Adrenal gland (tissue), 9 donors: ENCODE measurements at regions not wholly inside any gene's neighbourhood (a gene's known extent, or its start where the extent isn't known, plus 50 kb on each side); places are given as distances from the start of the nearest gene placed in this dataset.

Source experiments
- DNase-seq, 7 donors: peaks; one replicate each; pipeline ENCODE4 v3.0.0-alpha.2; 2019 to 2020
- H3K27ac ChIP-seq, 5 donors: fragments of 200-600 bp; sonication (generic) in 4 of 5; 1 replicate in 3 of 5; 2 replicates in 2 of 5; pipeline versions ENCODE4 v1.5.1 to v1.8.0; 2016 to 2020; ENCODE audit warnings: mild to moderate bottlenecking in 1 of 5
- H3K27me3 ChIP-seq: fragments of 200-600 bp; 2 replicates; pipeline ENCODE4 v1.8.0; 2021
- H3K36me3 ChIP-seq, 2 donors: fragments of 200-600 bp; replicated peaks in 1 of 2; 1 replicate in 1 of 2; 2 replicates in 1 of 2; pipeline versions ENCODE4 v1.5.1 to v1.8.0; 2018 to 2022
- H3K4me1 ChIP-seq, 2 donors: fragments of 200-600 bp; replicated peaks in 1 of 2; 1 replicate in 1 of 2; 2 replicates in 1 of 2; pipeline versions ENCODE4 v1.5.1 to v1.8.0; 2018 to 2021
- H3K4me3 ChIP-seq, 4 donors: fragments of 200-600 bp; sonication (generic) in 3 of 4; one replicate each; pipeline ENCODE4 v1.5.1; 2016 to 2018
- H3K9me3 ChIP-seq, 3 donors: fragments of 200-600 bp; sonication (generic) in 1 of 3; replicated peaks in 1 of 3; 1 replicate in 2 of 3; 2 replicates in 1 of 3; pipeline versions ENCODE4 v1.5.1 to v1.8.0; 2016 to 2021
- CTCF ChIP-seq, 6 experiments: fragments of 450-650 bp in 4 of 6; fragments of 200-600 bp in 2 of 6; sonication (generic) in 1 of 6; IDR thresholded peaks; 1 replicate in 5 of 6; 2 replicates in 1 of 6; pipeline versions ENCODE4 v1.5.1 to v1.8.0; 2016 to 2021; ENCODE audit warnings: antibody characterized with exemption in 6 of 6, mild to moderate bottlenecking in 2 of 6, moderate library complexity in 1 of 6
- POLR2A ChIP-seq, 2 donors: fragments of 450-650 bp; IDR thresholded peaks; one replicate each; pipeline ENCODE4 v1.6.1; 2017; ENCODE audit warnings: antibody characterized with exemption in 2 of 2, mild to moderate bottlenecking in 2 of 2, moderate library complexity in 1 of 2
- WGBS, 4 donors: extraction: QIAGEN DNeasy Blood & Tissue Kit in 2 of 4; methylation state at CpG; one replicate each; pipeline versions ENCODE4 v1.1.5 to v1.1.7; 2013 to 2017; 5-methylcytosine and 5-hydroxymethylcytosine counted together
- intact Hi-C, 2 donors: fragments of 100-400 bp; cut with DNase I; formaldehyde crosslinking; loops; one replicate each; pipeline versions ENCODE4 v1.14.1 to v1.15.0; 2022 to 2023
- donor health status: healthy with polysubstance abuse.
- donor health status: Bipolar disorder and iron deficiency.
- donor health status: DM: yes; HTN: yes; CAD: no.
- donor health status: DM: no; HTN: no; CAD: no.
- donor health status: DM: no; HTN: no; CAD: no.

GRCh38 chrX:129000797-129001196 lies 522.5 kb downstream of the SMARCA1 start:
- no peak for DNase-seq
- Histone ChIP-seq H3K27ac (no peak overlapping the region), H3K9me3 (no peaks in the 10 kb centered on the region), H3K4me1 (no peaks in the 10 kb centered on the region), H3K4me3 (no peak overlapping the region), H3K27me3 (peaks cover 10% of the 10 kb centered on the region), H3K36me3 (no peaks in the 10 kb centered on the region)
- WGBS, 4 donors: 53 to 70% (median 61%) methylated on average over 1 of the region's 1 CpG
- TF ChIP-seq POLR2A (IDR thresholded peaks at IDR 0.05) (no peak), CTCF (IDR thresholded peaks at IDR 0.05) (no peak)
- intact Hi-C loops: no loop called here

- intact Hi-C loops: no loop called here
- TF ChIP-seq POLR2A (IDR thresholded peaks at IDR 0.05) (no peak), CTCF (IDR thresholded peaks at IDR 0.05) (no peak)
- no peaks in the 10 kb centered on the region for H3K9me3 ChIP-seq
- no peaks in the 10 kb centered on the region for H3K36me3 ChIP-seq
- peaks cover 10% of the 10 kb centered on the region for H3K27me3 ChIP-seq
- 48 to 75% (median 56%) methylated on average over 3 of the region's 3 CpGs for WGBS, 4 donors
- H3K27ac ChIP-seq: no peak overlapping the region
- H3K4me3 ChIP-seq: no peak overlapping the region
- no peak for DNase-seq
- no peaks in the 10 kb centered on the region for H3K4me1 ChIP-seq
Observed at GRCh38 chrX:129000018-129000417, 523.3 kb downstream of the SMARCA1 start.

- Histone ChIP-seq H3K4me1 (no peaks in the 10 kb centered on the region), H3K36me3 (no peaks in the 10 kb centered on the region), H3K27me3 (peaks cover 3% of the 10 kb centered on the region), H3K4me3 (no peak overlapping the region), H3K27ac (no peak overlapping the region), H3K9me3 (no peaks in the 10 kb centered on the region)
- no peak for TF ChIP-seq POLR2A (IDR thresholded peaks at IDR 0.05)
- TF ChIP-seq CTCF (IDR thresholded peaks at IDR 0.05): no peak
- no peak for DNase-seq
- WGBS, 4 donors: 61 to 89% (median 63%) methylated on average over 3 to 4 of the region's 4 CpGs
- intact Hi-C loops: no loop called here
Observed at GRCh38 chrX:128992107-128992971, 531.0 kb downstream of the SMARCA1 start.

GRCh38 chrX:128975745-128976144 lies 547.5 kb downstream of the SMARCA1 start:
- intact Hi-C loops: no loop called here
- 6 to 11% (median 7%) methylated on average over 3 to 6 of the region's 6 CpGs; no CpG with 5 or more reads in 1 of the 4 donors for WGBS, 4 donors

More at GRCh38 chrX:128975745-128976144, 547.5 kb downstream of the SMARCA1 start:
- H3K4me3 ChIP-seq: no peak overlapping the region
- H3K36me3 ChIP-seq: no peaks in the 10 kb centered on the region
- DNase-seq: peak in 6 of 7 donors; percentile 26 to 67 (median 38)
- H3K27ac ChIP-seq: no peak overlapping the region
- peaks cover 10% of the 10 kb centered on the region for H3K27me3 ChIP-seq
- no peaks in the 10 kb centered on the region for H3K4me1 ChIP-seq
- TF ChIP-seq POLR2A (IDR thresholded peaks at IDR 0.05): no peak
- TF ChIP-seq CTCF (IDR thresholded peaks at IDR 0.05): peak; percentile 33 to 65 (median 48)
- no peaks in the 10 kb centered on the region for H3K9me3 ChIP-seq
